Endothelial cell of umbilical vein (primary cell): ENCODE measurements at regions not wholly inside any gene's neighbourhood (a gene's known extent, or its start where the extent isn't known, plus 50 kb on each side); places are given as distances from the start of the nearest gene placed in this dataset.

Experiments
- EZH2 ChIP-seq: IDR thresholded peaks from 2 replicates; pipeline ENCODE4 v1.6.1; 2012; ENCODE audit warnings: borderline replicate concordance, low read depth, mild to moderate bottlenecking, moderate library complexity, low read length, inconsistent platforms; ENCODE audit not compliant: severe bottlenecking
- FOS ChIP-seq: IDR thresholded peaks from 2 replicates; pipeline ENCODE4 v1.6.1; 2011; ENCODE audit warnings: mild to moderate bottlenecking, low read length, moderate library complexity, borderline replicate concordance; ENCODE audit not compliant: insufficient read depth
- GATA2 ChIP-seq: IDR thresholded peaks from 2 replicates; pipeline ENCODE4 v1.7.0; 2011; ENCODE audit warnings: low read depth, mild to moderate bottlenecking, moderate library complexity, mixed read lengths, low read length; ENCODE audit not compliant: insufficient read length, insufficient read depth
- JUN ChIP-seq: IDR thresholded peaks from 2 replicates; pipeline ENCODE4 v1.6.1; 2011; ENCODE audit warnings: borderline replicate concordance, low read depth; ENCODE audit not compliant: insufficient read length, insufficient read depth
- POLR2A ChIP-seq: IDR thresholded peaks from 2 replicates; pipeline ENCODE4 v1.6.1; 2012; ENCODE audit warnings: low read depth, mild to moderate bottlenecking, control low read depth, low read length
- POLR2AphosphoS5 ChIP-seq: IDR thresholded peaks from 2 replicates; pipeline ENCODE4 v1.6.1; 2012; ENCODE audit warnings: low read depth, mild to moderate bottlenecking, control low read depth, low read length, moderate library complexity; ENCODE audit not compliant: insufficient read depth
- TF ChIP-seq, protein P1 (sequence below): IDR thresholded peaks from 2 replicates; pipeline ENCODE4 v1.6.1; 2011; ENCODE audit not compliant: insufficient read depth, insufficient read length
- TF ChIP-seq, protein P2 (sequence below), 2 donors: IDR thresholded peaks; 1 replicate in 1 of 2; 2 replicates in 1 of 2; pipeline ENCODE4 v1.5.1; 2011; ENCODE audit warnings: low read length in 2 of 2, mild to moderate bottlenecking in 2 of 2, moderate library complexity in 2 of 2, control low read depth in 1 of 2, inconsistent platforms in 1 of 2, low read depth in 1 of 2; ENCODE audit not compliant: insufficient read depth in 1 of 2; ENCODE audit errors: extremely low read depth in 1 of 2

- no peak for TF ChIP-seq EZH2
- TF ChIP-seq, protein P1, sequence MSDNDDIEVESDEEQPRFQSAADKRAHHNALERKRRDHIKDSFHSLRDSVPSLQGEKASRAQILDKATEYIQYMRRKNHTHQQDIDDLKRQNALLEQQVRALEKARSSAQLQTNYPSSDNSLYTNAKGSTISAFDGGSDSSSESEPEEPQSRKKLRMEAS = no peak
- TF ChIP-seq POLR2A = no peak
- TF ChIP-seq, protein P2, sequence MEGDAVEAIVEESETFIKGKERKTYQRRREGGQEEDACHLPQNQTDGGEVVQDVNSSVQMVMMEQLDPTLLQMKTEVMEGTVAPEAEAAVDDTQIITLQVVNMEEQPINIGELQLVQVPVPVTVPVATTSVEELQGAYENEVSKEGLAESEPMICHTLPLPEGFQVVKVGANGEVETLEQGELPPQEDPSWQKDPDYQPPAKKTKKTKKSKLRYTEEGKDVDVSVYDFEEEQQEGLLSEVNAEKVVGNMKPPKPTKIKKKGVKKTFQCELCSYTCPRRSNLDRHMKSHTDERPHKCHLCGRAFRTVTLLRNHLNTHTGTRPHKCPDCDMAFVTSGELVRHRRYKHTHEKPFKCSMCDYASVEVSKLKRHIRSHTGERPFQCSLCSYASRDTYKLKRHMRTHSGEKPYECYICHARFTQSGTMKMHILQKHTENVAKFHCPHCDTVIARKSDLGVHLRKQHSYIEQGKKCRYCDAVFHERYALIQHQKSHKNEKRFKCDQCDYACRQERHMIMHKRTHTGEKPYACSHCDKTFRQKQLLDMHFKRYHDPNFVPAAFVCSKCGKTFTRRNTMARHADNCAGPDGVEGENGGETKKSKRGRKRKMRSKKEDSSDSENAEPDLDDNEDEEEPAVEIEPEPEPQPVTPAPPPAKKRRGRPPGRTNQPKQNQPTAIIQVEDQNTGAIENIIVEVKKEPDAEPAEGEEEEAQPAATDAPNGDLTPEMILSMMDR (IDR thresholded peaks at IDR 0.05; ENCODE audit: extremely low read depth in 1 of 2, insufficient read depth in 1 of 2, low read depth in 1 of 2, low read length in 2 of 2) = peak; percentile 79 to 80
- no peak for TF ChIP-seq POLR2AphosphoS5
- TF ChIP-seq JUN = no peak
- TF ChIP-seq FOS = no peak
- TF ChIP-seq GATA2 = no peak
These were observed 141.1 kb downstream of the RGS9 start for GRCh38 chr17:65278050-65278819.
